Activated CD4-positive, alpha-beta T cell treated with anti-CD3 and anti-CD28 coated beads, Interleukin-2, amount 50 U/mL, for 24 hours (primary cell): ENCODE measurements at regions not wholly inside any gene's neighbourhood (a gene's known extent, or its start where the extent isn't known, plus 50 kb on each side); places are given as distances from the start of the nearest gene placed in this dataset.

ENCODE experiments used
- DNase-seq, 2 donors: peaks; one replicate each; pipeline ENCODE4 v3.0.0-alpha.2; 2020; ENCODE audit warnings: low read depth in 1 of 2, low spot score in 1 of 2

GRCh38 chr13:105642511-105642958 is 892.9 kb downstream of the EFNB2 start:
- no peak for DNase-seq

- no peak for DNase-seq
Observed at GRCh38 chr13:105641121-105641520, 894.3 kb downstream of the EFNB2 start.

DNA sequence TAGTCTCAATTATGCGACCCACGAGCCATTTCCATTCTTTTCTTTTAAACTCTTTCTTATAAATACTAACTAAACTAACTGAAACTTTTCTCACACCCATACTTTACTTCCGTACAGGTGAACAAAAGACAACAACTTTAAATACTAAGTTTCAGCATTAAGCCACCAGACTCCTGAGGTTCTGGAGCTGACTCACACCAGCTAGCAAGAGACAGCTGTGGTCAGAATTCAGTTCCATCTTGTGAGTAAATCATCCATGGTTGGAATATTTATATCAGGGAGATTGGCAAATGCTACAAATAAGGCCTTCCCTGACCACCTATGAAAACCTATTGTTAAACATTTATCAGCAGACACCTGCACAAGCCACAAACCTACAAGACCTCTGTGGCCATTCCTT is 897.0 kb downstream of the EFNB2 start:
- no peak for DNase-seq

GRCh38 chr13:105634059-105634458 is 901.4 kb downstream of the EFNB2 start:
- no peak for DNase-seq

GRCh38 chr13:105630431-105630830 is 905.0 kb downstream of the EFNB2 start:
- DNase-seq: no peak

DNA sequence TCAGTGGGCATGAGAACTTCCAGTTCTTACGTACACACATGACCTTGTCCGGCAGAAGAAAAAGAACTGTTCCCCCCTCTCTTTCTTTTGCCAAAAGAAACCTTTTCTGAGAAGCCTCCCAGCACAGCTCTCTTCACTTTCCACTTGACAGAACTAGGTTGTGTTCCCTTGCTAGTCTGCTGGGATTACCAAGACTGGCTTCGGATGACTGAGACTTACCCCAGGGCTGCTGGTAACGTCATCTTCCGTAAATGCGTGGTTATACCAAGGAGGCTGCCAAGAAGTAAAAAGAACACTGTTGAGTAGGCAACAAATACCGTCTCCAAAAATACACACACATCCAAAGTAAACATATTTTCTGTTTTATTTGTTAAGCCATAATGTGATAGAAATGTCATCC is 908.2 kb downstream of the EFNB2 start:
- no peak for DNase-seq

DNA sequence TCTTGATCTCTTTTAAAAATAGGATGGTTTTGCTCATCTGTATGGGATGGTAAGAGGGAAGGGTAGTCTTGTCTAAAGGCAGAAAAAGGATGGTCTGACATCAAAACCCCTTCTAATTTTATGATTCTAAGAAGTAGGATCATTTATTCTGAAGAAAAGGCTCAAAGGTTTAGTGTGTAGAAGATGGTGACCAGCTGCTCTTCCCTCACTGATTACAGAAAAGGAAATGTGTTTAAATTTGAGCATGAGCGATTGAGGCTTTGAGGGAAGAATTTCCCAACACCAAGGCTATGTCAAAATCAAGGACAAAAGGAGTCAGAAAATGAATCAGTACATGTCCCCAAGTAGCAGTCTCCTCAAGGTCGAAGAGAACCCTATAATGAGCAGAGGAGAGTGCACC is 909.8 kb downstream of the EFNB2 start:
- DNase-seq: no peak

DNA sequence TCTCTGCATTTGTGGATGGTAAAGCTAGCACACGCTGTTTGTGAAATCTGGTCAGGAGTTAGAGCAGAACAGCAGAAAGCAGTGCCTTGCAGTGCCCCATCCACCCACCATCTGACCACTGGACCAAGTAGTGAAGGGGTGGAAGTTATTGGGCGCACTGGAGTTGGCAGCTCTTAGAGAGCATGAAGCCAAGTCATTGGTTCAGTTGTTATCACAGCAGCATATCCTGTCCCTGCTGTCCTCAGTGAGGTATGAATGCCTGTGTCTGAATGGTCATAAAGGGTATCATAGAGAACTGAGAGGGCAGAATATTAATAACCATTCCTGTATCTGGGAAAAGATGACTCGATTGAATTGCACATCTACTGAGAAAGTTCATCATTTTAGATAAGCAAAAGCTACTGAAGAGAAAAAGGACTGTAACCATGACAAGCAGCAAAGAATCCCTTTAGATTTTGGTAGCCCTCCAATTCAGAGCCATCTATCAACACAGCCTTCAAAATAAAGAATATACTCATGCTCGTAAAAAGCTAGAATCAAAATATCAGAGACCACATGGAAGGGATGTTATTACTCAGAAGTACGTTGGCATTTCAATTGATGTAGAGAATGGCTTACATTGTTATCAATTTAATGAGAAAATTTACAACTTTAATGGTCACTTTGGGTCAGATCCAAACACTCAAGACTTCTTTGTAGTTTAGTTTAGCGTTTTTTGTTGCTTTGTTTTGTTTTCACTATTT is 919.0 kb downstream of the EFNB2 start:
- no peak for DNase-seq

GRCh38 chr13:105612541-105612940 is 922.9 kb downstream of the EFNB2 start:
- no peak for DNase-seq

DNA sequence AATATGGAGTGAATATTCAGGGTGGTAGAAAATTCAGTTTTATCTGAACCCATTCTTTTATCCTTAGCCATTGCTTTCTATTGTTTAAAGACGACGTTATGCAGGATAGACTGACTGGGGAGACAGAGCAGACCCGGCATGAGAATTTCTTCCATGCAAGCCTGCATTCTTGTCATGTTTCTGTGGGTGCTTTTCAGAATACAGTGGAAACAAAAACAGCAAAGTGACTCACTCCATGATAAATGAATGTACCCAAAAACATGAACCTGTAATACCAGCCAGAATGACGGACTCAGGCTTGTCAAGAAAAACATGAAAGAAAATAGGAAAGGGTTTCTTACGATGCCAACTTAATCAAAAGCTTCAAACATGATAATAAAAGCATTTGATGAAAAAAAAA is 924.0 kb downstream of the EFNB2 start:
- DNase-seq: no peak

- DNase-seq: no peak
Observed at GRCh38 chr13:105608104-105608503, 927.4 kb downstream of the EFNB2 start.

GRCh38 chr13:105607426-105607825 is 928.0 kb downstream of the EFNB2 start:
- DNase-seq: no peak

DNA sequence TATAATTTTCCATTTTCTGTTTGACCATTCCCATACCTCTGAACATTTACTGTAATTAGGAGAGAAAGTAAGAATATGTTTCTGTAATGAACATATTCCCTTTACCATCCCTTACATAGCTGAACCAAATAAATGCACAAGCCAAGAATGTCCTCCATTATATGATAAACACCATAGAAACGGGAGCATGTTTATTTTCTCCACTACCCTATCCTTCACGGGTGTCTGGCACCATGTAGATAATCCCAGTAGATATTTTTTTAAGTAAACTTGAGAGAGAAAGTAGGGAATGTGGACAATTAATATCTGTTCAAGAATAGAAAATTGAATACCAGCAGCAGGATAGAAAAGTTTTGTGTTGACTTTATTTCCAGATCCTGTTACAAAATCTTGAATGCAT is 928.4 kb downstream of the EFNB2 start:
- DNase-seq: no peak

- no peak for DNase-seq
Observed at GRCh38 chr13:105602956-105603670, 932.3 kb downstream of the EFNB2 start.

DNA sequence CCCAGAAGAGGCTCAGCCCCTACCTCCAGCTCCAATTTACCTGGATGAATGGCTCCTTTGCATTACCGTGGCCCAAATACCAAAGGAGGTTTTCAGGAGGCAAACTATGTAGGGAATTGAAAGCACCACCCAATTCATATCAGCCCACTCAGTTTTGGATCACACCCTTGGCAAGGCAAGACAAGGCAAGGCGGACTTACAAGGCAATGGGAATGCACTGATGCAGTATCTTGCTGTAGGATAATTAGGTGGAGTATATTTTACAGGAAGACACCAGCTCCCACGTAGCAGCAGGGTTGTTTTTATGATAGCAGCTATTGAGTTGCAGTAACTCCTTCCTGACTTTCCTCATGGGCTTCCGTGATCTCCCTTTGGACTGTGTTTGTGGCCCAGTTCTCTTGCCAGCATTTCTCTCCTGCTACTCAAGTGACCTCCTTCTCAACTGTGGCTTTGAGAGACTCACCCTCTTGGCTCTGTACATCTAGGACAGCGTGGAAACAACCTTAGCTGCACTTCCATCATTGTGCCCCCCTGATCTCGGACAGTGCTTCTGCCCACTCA is 935.9 kb downstream of the EFNB2 start:
- DNase-seq: no peak

- DNase-seq: no peak
Observed at GRCh38 chr13:105598529-105598928, 936.9 kb downstream of the EFNB2 start.

DNA sequence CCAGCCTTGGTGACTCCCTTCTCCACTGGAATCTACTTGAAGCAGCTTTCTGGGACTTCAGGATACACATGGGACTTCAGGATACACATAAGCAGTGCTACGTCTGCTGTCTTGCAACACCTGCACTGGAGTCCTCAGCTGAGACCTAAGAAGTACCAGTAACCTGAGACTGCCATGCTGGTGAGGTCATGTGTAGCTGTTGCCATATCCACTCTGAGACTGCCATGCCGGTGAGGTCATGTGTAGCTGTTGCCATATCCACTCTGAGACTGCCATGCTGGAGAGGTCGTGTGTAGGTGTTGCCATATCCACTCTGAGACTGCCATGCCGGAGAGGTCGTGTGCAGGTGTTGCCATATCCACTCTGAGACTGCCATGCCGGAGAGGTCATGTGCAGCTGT is 937.9 kb downstream of the EFNB2 start:
- DNase-seq: no peak

DNA sequence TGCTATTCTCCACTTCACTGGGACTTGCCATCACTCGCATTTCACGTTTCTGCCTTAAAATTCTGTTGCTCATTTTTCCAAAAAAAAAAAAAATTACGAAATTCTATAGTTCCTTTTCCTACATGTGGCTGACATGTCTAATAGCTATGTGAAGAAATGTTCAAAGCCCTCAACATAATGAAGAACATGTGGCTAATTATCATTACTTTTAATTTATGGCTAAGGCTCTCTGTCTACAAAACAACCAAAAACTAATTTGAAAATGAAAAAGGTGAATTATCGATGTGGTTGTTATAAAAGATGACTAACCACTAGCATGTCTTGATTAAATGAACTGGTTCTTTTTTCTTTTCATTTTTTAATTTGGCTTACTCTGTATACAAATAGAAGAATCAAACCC is 940.0 kb downstream of the EFNB2 start:
- DNase-seq: no peak

- no peak for DNase-seq
Observed at GRCh38 chr13:105591277-105591676, 944.2 kb downstream of the EFNB2 start.

DNA sequence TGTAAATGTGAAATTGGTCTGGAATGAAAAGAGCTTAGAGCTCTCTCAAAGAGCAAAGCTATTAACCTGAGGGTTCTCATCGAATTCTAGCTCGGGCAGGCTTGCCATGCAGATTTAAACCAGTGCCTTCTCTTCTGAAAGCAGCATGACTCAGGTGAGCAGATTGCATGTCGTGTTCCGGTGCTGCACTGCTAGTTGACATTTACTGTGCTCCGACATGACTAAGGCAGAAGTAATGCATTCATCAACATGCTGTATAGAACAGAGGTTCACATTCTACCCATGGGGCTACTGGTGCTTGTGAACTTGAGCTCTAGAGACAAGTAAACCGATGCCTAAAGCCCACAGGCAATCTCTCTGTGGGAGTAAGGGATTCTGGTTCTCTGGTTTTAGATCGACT is 947.7 kb downstream of the EFNB2 start:
- no peak for DNase-seq

GRCh38 chr13:105579821-105580710 is 955.4 kb downstream of the EFNB2 start:
- DNase-seq: no peak
